A549 (cell line): ENCODE measurements at regions not wholly inside any gene's neighbourhood (a gene's known extent, or its start where the extent isn't known, plus 50 kb on each side); places are given as distances from the start of the nearest gene placed in this dataset.

Experiments used
- BHLHE40 ChIP-seq: IDR thresholded peaks from 2 replicates; pipeline ENCODE4 v1.6.1; 2012; ENCODE audit warnings: low read depth, low read length, inconsistent platforms
- CHD4 ChIP-seq: fragments of 200-600 bp; sonication (generic); IDR thresholded peaks from 2 replicates; pipeline ENCODE4 v1.6.1; 2016; ENCODE audit warnings: antibody characterized with exemption, mild to moderate bottlenecking, borderline replicate concordance
- EP300 ChIP-seq, 2 experiments: fragments of >200 bp; sonication (Bioruptor Twin); formaldehyde crosslinking; IDR thresholded peaks; 2 replicates in 1 of 2; 3 replicates in 1 of 2; pipeline ENCODE4 v1.6.1; 2016 to 2017
- NFE2L2 ChIP-seq: fragments of 150-350 bp; conservative IDR thresholded peaks from 2 replicates; pipeline ENCODE4 v1.6.1; 2014; ENCODE audit warnings: low read length
- POLR2A ChIP-seq: IDR thresholded peaks from 2 replicates; pipeline ENCODE4 v1.6.1; 2012; ENCODE audit warnings: mild to moderate bottlenecking, low read length
- RARB ChIP-seq: fragments of 250-450 bp; sonication (Bioruptor Pico); IDR thresholded peaks from 2 replicates; pipeline ENCODE4 v1.8.0; 2021; ENCODE audit warnings: mild to moderate bottlenecking, moderate library complexity
- RFX5 ChIP-seq: fragments of 450-650 bp; IDR thresholded peaks from 2 replicates; pipeline ENCODE4 v1.7.1; 2014; ENCODE audit warnings: antibody characterized with exemption, mild to moderate bottlenecking, moderate library complexity
- SMC3 ChIP-seq: fragments of >200 bp; sonication (Bioruptor Twin); formaldehyde crosslinking; IDR thresholded peaks from 3 replicates; pipeline ENCODE4 v1.6.1; 2018; ENCODE audit warnings: inconsistent platforms
- TF ChIP-seq, protein P1 (sequence below): IDR thresholded peaks from 2 replicates; pipeline ENCODE4 v1.6.1; 2012
- TF ChIP-seq, protein P2 (sequence below): fragments of >200 bp; sonication (Bioruptor Twin); formaldehyde crosslinking; IDR thresholded peaks from 3 replicates; pipeline ENCODE4 v1.6.1; 2016
- TF ChIP-seq, protein P3 (sequence below): fragments of >200 bp; sonication (Bioruptor Twin); formaldehyde crosslinking; IDR thresholded peaks from 3 replicates; pipeline ENCODE4 v1.5.1; 2016
- TF ChIP-seq, protein P4 (sequence below): fragments of 200-600 bp; sonication (generic); IDR thresholded peaks from 2 replicates; pipeline ENCODE4 v1.6.1; 2016; ENCODE audit warnings: antibody characterized with exemption, mild to moderate bottlenecking, moderate library complexity
- TF ChIP-seq, protein P5 (sequence below): fragments of 150-350 bp; IDR thresholded peaks from 2 replicates; pipeline ENCODE4 v1.6.1; 2014; ENCODE audit warnings: low read depth, mild to moderate bottlenecking, low read length

DNA sequence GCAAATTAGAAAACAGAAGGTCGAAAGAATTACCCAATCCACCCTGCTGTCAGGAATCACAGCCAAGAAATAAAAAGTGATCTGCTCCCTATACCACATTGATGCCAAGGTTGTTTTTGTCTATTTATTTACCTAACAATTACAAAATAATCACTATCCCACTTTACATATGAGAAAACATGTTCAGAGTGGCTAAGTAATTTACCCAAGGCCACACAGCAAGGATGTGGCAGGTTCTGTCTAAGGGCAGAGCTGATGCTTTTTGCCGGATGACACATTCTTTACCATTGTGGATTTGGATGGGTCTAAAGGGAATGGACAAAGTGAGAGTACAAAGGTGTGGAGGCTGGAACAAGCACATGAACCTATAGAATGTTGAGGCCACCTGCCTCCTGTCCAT, 460.7 kb downstream of the INSC start:
- TF ChIP-seq RARB (CRISPR knock-in tag), result no peak
- TF ChIP-seq, protein P1, sequence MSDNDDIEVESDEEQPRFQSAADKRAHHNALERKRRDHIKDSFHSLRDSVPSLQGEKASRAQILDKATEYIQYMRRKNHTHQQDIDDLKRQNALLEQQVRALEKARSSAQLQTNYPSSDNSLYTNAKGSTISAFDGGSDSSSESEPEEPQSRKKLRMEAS, result no peak
- TF ChIP-seq NFE2L2, result no peak
- TF ChIP-seq, protein P2, sequence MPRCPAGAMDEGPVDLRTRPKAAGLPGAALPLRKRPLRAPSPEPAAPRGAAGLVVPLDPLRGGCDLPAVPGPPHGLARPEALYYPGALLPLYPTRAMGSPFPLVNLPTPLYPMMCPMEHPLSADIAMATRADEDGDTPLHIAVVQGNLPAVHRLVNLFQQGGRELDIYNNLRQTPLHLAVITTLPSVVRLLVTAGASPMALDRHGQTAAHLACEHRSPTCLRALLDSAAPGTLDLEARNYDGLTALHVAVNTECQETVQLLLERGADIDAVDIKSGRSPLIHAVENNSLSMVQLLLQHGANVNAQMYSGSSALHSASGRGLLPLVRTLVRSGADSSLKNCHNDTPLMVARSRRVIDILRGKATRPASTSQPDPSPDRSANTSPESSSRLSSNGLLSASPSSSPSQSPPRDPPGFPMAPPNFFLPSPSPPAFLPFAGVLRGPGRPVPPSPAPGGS, result no peak
- TF ChIP-seq POLR2A, result no peak
- TF ChIP-seq SMC3, result no peak
- TF ChIP-seq, protein P3, sequence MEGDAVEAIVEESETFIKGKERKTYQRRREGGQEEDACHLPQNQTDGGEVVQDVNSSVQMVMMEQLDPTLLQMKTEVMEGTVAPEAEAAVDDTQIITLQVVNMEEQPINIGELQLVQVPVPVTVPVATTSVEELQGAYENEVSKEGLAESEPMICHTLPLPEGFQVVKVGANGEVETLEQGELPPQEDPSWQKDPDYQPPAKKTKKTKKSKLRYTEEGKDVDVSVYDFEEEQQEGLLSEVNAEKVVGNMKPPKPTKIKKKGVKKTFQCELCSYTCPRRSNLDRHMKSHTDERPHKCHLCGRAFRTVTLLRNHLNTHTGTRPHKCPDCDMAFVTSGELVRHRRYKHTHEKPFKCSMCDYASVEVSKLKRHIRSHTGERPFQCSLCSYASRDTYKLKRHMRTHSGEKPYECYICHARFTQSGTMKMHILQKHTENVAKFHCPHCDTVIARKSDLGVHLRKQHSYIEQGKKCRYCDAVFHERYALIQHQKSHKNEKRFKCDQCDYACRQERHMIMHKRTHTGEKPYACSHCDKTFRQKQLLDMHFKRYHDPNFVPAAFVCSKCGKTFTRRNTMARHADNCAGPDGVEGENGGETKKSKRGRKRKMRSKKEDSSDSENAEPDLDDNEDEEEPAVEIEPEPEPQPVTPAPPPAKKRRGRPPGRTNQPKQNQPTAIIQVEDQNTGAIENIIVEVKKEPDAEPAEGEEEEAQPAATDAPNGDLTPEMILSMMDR, result no peak
- no peak for TF ChIP-seq RFX5
- TF ChIP-seq, protein P4, sequence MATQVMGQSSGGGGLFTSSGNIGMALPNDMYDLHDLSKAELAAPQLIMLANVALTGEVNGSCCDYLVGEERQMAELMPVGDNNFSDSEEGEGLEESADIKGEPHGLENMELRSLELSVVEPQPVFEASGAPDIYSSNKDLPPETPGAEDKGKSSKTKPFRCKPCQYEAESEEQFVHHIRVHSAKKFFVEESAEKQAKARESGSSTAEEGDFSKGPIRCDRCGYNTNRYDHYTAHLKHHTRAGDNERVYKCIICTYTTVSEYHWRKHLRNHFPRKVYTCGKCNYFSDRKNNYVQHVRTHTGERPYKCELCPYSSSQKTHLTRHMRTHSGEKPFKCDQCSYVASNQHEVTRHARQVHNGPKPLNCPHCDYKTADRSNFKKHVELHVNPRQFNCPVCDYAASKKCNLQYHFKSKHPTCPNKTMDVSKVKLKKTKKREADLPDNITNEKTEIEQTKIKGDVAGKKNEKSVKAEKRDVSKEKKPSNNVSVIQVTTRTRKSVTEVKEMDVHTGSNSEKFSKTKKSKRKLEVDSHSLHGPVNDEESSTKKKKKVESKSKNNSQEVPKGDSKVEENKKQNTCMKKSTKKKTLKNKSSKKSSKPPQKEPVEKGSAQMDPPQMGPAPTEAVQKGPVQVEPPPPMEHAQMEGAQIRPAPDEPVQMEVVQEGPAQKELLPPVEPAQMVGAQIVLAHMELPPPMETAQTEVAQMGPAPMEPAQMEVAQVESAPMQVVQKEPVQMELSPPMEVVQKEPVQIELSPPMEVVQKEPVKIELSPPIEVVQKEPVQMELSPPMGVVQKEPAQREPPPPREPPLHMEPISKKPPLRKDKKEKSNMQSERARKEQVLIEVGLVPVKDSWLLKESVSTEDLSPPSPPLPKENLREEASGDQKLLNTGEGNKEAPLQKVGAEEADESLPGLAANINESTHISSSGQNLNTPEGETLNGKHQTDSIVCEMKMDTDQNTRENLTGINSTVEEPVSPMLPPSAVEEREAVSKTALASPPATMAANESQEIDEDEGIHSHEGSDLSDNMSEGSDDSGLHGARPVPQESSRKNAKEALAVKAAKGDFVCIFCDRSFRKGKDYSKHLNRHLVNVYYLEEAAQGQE, result no peak
- no peak for TF ChIP-seq CHD4
- TF ChIP-seq EP300 (IDR thresholded peaks at IDR 0.05), result no peak
- TF ChIP-seq, protein P5, sequence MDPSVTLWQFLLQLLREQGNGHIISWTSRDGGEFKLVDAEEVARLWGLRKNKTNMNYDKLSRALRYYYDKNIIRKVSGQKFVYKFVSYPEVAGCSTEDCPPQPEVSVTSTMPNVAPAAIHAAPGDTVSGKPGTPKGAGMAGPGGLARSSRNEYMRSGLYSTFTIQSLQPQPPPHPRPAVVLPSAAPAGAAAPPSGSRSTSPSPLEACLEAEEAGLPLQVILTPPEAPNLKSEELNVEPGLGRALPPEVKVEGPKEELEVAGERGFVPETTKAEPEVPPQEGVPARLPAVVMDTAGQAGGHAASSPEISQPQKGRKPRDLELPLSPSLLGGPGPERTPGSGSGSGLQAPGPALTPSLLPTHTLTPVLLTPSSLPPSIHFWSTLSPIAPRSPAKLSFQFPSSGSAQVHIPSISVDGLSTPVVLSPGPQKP, result no peak
- TF ChIP-seq BHLHE40, result no peak
